GM10248 (cell line): ENCODE measurements at regions not wholly inside any gene's neighbourhood (a gene's known extent, or its start where the extent isn't known, plus 50 kb on each side); places are given as distances from the start of the nearest gene placed in this dataset.
"Not testable (repeated sequence)": the region's sequence is repeated elsewhere in the genome, so short reads cannot be mapped to it uniquely, and the experiment has no call there.

Source experiments
- CTCF ChIA-PET: fragments of 300-600 bp; sonication (Branson Sonifier 250); formaldehyde crosslinking; extraction: SDS; loops from one replicate; lab custom pipeline; 2021; ENCODE audit warnings: antibody characterized with exemption; lab: Yijun Ruan, JAX
- POLR2A ChIA-PET: fragments of 350-650 bp; sonication (Branson Sonifier 250); formaldehyde crosslinking; extraction: SDS; loops from one replicate; lab custom pipeline; 2020; ENCODE audit warnings: antibody characterized with exemption; lab: Yijun Ruan, JAX
- DNase-seq: peaks from one replicate; pipeline ENCODE4 v3.0.0; 2012; ENCODE audit errors: extremely low spot score
- TF ChIP-seq, protein P1 (sequence below): IDR thresholded peaks from 2 replicates; pipeline ENCODE4 v1.5.1; 2012; ENCODE audit warnings: mild to moderate bottlenecking, low read depth; ENCODE audit errors: extremely low read depth, missing control alignments, control extremely low read depth

DNA sequence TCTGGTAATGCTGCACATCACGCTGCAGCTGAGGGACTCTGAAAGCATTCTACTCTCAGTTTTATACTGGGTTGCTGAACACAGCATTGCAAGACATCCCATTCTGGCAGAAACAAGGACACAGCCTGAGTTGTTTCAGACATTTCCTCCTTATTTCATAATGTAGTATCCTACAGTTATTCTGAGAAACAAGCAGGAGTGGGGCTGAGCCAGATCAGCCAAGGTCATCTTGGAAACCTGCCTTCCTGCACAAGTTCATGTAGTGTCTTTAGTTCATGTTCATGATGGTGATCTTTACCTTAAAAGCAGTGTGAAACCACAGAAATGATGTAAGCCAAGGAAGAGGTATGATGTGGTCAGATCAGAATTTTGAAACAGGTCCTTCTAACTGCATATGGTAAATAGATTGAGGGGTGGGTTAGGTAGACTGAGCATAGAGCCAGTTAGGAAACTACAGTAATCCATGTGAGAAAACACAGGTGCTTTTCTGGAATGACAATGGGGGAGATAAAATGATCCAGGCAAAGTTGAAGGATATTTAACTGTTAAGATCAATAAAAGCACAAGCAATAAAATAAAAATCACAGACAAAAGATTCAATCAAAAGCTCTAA is 1686.8 kb downstream of the LRRC4C start:
- ChIA-PET CTCF (no interaction called here), POLR2A (no interaction called here)
- no peak for DNase-seq
- TF ChIP-seq, protein P1, sequence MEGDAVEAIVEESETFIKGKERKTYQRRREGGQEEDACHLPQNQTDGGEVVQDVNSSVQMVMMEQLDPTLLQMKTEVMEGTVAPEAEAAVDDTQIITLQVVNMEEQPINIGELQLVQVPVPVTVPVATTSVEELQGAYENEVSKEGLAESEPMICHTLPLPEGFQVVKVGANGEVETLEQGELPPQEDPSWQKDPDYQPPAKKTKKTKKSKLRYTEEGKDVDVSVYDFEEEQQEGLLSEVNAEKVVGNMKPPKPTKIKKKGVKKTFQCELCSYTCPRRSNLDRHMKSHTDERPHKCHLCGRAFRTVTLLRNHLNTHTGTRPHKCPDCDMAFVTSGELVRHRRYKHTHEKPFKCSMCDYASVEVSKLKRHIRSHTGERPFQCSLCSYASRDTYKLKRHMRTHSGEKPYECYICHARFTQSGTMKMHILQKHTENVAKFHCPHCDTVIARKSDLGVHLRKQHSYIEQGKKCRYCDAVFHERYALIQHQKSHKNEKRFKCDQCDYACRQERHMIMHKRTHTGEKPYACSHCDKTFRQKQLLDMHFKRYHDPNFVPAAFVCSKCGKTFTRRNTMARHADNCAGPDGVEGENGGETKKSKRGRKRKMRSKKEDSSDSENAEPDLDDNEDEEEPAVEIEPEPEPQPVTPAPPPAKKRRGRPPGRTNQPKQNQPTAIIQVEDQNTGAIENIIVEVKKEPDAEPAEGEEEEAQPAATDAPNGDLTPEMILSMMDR: no peak

DNA sequence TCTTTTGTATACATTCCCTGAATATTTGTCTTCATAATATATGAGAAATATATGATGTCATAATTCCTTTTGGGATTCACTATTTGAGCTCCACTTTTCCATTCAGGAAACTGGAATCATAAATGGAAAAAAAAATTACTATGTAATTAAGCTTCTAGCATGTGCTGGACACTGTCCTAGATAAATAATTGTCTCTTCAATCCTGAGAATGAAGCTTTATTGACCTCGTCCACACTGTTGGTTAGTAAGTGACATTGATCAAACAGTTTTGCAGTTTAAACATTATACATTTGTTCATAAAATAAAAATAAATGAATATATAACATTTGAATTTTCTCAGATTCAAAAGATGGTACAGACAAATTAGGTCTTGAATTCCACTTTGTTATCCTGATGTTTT is 1691.2 kb downstream of the LRRC4C start:
- no peak for DNase-seq
- TF ChIP-seq, protein P1: no peak
- CTCF ChIA-PET: no interaction called here
- POLR2A ChIA-PET: no interaction called here

DNA sequence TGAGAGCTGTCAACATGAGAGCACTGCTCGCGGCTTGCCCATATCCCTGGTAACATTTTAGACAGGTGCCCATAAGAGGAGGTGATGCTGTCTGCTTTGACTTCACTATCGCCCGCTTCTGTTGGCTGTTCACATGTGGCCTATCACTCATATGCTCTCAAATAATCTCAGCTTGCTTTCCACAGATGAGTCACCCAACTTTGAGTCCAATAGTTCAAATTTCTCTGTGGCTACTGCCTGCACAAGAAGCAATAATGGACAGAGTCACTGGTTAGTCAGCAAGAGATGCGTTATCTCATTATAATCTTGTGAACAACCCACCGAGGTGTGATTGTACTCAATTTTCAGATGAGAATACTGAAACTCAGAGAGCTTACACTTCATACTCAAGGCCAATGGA is 1714.1 kb downstream of the LRRC4C start:
- TF ChIP-seq, protein P1: no peak
- ChIA-PET POLR2A (no interaction called here), CTCF (no interaction called here)
- no peak for DNase-seq

DNA sequence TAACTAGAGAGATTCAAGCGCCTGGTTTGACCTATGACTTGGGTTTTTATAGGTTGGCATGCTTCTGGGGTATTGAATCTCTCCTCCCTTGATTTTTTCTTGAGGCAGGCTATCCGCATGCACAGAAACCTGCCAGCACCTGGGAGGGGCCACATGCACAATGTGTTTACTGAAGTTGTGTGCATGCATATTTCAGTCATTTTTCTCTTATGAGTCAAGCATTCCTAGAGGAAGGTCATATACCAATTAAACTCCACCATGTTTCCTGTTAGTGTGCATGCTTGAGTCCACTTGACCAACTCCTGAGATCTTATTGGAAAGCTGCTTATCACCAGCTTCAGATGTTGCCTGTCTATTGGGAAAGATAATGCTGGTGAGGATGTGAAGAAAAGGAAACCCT is 1718.4 kb downstream of the LRRC4C start:
- ChIA-PET POLR2A (no interaction called here), CTCF (no interaction called here)
- no peak for DNase-seq
- TF ChIP-seq, protein P1: no peak

DNA sequence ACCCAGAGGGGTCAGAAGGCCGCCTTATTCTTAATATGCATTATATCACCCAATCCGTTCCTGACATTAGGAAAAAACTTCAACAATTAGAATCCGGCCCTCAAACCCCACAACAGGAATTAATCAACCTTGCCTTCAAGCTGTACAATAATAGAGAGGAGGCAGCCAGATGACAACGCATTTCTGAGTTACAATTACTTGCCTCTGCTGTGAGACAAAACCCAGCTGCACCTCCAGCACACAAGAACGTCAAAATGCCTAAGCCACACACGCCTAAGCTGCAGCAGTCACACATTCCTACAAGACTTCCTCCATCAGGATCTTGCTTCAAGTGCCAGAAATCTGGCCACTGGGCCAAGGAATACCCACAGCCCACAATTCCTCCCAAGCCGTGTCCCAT is 1723.1 kb downstream of the LRRC4C start:
- POLR2A ChIA-PET, CTCF ChIA-PET, DNase-seq: not testable (repeated sequence)

DNA sequence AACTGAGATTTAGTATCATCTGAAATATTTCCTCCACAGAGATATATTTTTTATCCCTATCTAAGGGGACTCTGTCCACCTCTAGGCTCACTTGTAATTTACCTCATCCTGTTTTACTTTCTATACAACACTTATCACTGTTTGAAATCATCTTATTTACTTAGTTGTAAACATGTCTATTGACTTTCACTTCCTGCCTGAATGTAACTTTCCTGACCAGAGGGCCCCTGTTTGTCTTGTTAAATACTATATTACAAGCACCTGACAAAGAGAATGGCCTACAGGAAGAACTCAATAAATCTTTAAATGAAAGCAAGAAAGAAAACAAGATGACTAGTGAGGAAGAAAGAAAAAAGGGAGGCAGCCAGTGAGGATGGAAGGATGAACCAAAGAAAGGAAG is 1727.5 kb downstream of the LRRC4C start:
- DNase-seq: no peak
- TF ChIP-seq, protein P1: no peak
- ChIA-PET CTCF (no interaction called here), POLR2A (no interaction called here)

DNA sequence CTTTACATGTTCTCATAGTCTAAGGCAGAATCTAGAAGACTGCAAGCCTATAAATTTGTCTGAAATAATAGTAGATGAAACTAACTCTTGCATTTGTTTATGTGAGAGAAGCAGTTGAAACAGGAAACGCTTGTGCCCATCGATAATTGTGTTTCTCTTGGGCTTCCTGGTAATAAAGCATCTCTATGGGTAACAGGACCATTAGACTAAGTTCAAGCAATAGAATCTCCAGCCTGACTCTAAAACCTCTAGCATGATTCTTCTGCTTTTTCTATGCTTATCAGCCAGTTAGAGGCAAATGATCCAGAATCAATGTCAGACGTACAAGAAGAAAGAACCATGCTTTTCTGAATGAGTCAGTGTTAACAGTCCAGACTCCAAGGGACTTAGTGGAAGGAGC is 1734.4 kb downstream of the LRRC4C start:
- ChIA-PET POLR2A (no interaction called here), CTCF (interaction anchor here (0.8 kb wide), 1 partner anchor 12 kb away, joined by 3 read pairs; no protein-coding TSS in a partner anchor)
- DNase-seq: no peak
- TF ChIP-seq, protein P1: no peak
